Hepatocyte (in vitro differentiated cells): ENCODE measurements at regions not wholly inside any gene's neighbourhood (a gene's known extent, or its start where the extent isn't known, plus 50 kb on each side); places are given as distances from the start of the nearest gene placed in this dataset.
A peak's percentile ranks its signal among the peaks of the same experiment; 100 is the strongest.

Source experiments
- DNase-seq: peaks from one replicate; pipeline ENCODE4 v3.0.0-alpha.2; 2016; ENCODE audit warnings: low spot score
- H2AFZ ChIP-seq: fragments of 200-600 bp; sonication (generic); 2 replicates; pipeline ENCODE4 v1.6.0; 2016; ENCODE audit warnings: antibody characterized with exemption, mild to moderate bottlenecking
- H3K27ac ChIP-seq: fragments of 200-600 bp; sonication (generic); 2 replicates; pipeline ENCODE4 v1.5.1; 2016; ENCODE audit warnings: mild to moderate bottlenecking
- H3K27me3 ChIP-seq: fragments of 200-600 bp; sonication (generic); 2 replicates; pipeline ENCODE4 v1.6.1; 2016
- H3K36me3 ChIP-seq: fragments of 200-600 bp; sonication (generic); replicated peaks from 2 replicates; pipeline ENCODE4 v1.5.1; 2016; ENCODE audit warnings: low read depth; ENCODE audit not compliant: insufficient read depth
- H3K4me1 ChIP-seq: fragments of 200-600 bp; sonication (generic); 2 replicates; pipeline ENCODE4 v1.5.1; 2016; ENCODE audit warnings: mild to moderate bottlenecking, moderate library complexity; ENCODE audit not compliant: insufficient read depth
- H3K4me2 ChIP-seq: fragments of 200-600 bp; sonication (generic); 2 replicates; pipeline ENCODE4 v1.6.0; 2016
- H3K4me3 ChIP-seq: fragments of 200-600 bp; sonication (generic); 2 replicates; pipeline ENCODE4 v1.5.1; 2016; ENCODE audit warnings: mild to moderate bottlenecking
- H3K79me2 ChIP-seq: fragments of 200-600 bp; sonication (generic); 2 replicates; pipeline ENCODE4 v1.6.0; 2017; ENCODE audit warnings: mild to moderate bottlenecking
- H3K9me2 ChIP-seq: fragments of 200-600 bp; sonication (generic); replicated peaks from 2 replicates; pipeline ENCODE4 v1.6.0; 2017; ENCODE audit warnings: mild to moderate bottlenecking; ENCODE audit not compliant: insufficient read depth
- H3K9me3 ChIP-seq: fragments of 200-600 bp; sonication (generic); 2 replicates; pipeline ENCODE4 v1.5.1; 2016; ENCODE audit warnings: low read depth, mild to moderate bottlenecking
- H4K20me1 ChIP-seq: fragments of 200-600 bp; sonication (generic); 2 replicates; pipeline ENCODE4 v1.6.0; 2016; ENCODE audit warnings: mild to moderate bottlenecking; ENCODE audit not compliant: insufficient read depth, poor library complexity, severe bottlenecking
- EZH2 ChIP-seq: fragments of 200-600 bp; sonication (generic); IDR thresholded peaks from 2 replicates; pipeline ENCODE4 v1.6.1; 2016; ENCODE audit warnings: antibody characterized with exemption, mild to moderate bottlenecking, borderline replicate concordance
- EZH2phosphoT487 ChIP-seq: fragments of 200-600 bp; sonication (generic); IDR thresholded peaks from one replicate; pipeline ENCODE4 v1.6.1; 2018; ENCODE audit warnings: antibody characterized with exemption, mild to moderate bottlenecking, low read depth, moderate library complexity; ENCODE audit not compliant: unreplicated experiment, severe bottlenecking
- WGBS: methylation state at CpG from one replicate; pipeline ENCODE4 v1.1.6; 2016; ENCODE audit warnings: low lambda C conversion rate; ENCODE audit errors: missing lambda C conversion rate; 5-methylcytosine and 5-hydroxymethylcytosine counted together
- TF ChIP-seq, protein P1 (sequence below): fragments of 200-600 bp; sonication (generic); IDR thresholded peaks from 2 replicates; pipeline ENCODE4 v1.5.1; 2016; ENCODE audit warnings: antibody characterized with exemption, mild to moderate bottlenecking; ENCODE audit not compliant: poor library complexity

DNA sequence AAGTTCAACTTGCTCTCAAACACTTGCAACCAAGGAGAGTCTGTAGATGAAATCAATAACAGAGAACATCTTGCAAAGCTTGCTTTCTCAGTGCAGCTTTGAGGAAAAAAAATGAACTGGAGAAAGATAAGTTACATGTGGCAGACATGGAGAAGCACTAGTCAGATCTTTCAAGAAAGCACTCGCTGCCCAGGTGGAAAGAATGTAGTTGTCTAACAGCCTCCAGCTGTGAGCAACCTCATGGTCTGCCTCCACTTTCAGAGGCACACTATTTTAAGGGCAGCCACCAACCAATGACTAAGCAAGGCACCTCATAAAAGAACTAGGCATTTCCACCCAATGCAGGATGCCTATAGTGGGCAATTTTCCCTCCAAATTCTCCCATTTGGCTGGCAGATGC is 125.4 kb upstream of the CPNE4 start:
- H3K4me3 ChIP-seq, result no peak overlapping the region
- no peak overlapping the region for H3K27ac ChIP-seq
- H2AFZ ChIP-seq, result no peak overlapping the region
- H3K9me2 ChIP-seq, result no peaks in the 10 kb centered on the region
- H4K20me1 ChIP-seq, result no peaks in the 10 kb centered on the region
- no peak overlapping the region for H3K4me2 ChIP-seq
- no peak for TF ChIP-seq EZH2phosphoT487
- TF ChIP-seq EZH2, result no peak
- TF ChIP-seq, protein P1, sequence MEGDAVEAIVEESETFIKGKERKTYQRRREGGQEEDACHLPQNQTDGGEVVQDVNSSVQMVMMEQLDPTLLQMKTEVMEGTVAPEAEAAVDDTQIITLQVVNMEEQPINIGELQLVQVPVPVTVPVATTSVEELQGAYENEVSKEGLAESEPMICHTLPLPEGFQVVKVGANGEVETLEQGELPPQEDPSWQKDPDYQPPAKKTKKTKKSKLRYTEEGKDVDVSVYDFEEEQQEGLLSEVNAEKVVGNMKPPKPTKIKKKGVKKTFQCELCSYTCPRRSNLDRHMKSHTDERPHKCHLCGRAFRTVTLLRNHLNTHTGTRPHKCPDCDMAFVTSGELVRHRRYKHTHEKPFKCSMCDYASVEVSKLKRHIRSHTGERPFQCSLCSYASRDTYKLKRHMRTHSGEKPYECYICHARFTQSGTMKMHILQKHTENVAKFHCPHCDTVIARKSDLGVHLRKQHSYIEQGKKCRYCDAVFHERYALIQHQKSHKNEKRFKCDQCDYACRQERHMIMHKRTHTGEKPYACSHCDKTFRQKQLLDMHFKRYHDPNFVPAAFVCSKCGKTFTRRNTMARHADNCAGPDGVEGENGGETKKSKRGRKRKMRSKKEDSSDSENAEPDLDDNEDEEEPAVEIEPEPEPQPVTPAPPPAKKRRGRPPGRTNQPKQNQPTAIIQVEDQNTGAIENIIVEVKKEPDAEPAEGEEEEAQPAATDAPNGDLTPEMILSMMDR, result no peak
- no peaks in the 10 kb centered on the region for H3K4me1 ChIP-seq
- no peaks in the 10 kb centered on the region for H3K9me3 ChIP-seq
- no peak for DNase-seq
- no peaks in the 10 kb centered on the region for H3K27me3 ChIP-seq
- no peaks in the 10 kb centered on the region for H3K36me3 ChIP-seq
- WGBS, result 55% methylated on average over 1 of the region's 1 CpG
- H3K79me2 ChIP-seq, result no peaks in the 10 kb centered on the region

DNA sequence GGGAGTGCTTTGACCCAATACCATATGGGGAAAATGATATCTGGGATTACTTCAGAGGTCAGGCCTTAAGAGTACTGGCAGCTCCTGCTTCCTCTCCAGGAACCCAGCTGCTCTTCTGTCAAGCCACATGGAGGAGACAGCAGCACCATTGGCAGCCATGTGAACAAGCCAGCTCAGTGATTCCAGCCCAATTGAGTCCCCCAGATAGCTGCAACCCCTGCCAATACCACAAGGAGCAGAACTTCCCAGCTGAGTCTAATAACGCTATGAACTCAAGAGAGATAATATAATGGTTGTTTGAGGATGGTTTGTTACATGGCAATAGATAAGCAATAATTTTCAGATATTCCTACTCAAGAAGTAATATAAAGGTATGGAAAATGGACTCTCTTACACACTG is 126.8 kb upstream of the CPNE4 start:
- no peak overlapping the region for H3K4me3 ChIP-seq
- no peak overlapping the region for H2AFZ ChIP-seq
- H3K27me3 ChIP-seq, result no peaks in the 10 kb centered on the region
- TF ChIP-seq, protein P1, result no peak
- TF ChIP-seq EZH2phosphoT487 (no peak), EZH2 (no peak)
- no peaks in the 10 kb centered on the region for H3K9me2 ChIP-seq
- DNase-seq, result no peak
- H4K20me1 ChIP-seq, result no peaks in the 10 kb centered on the region
- 73% methylated on average over 1 of the region's 1 CpG for WGBS
- no peak overlapping the region for H3K4me2 ChIP-seq
- no peak overlapping the region for H3K27ac ChIP-seq
- H3K79me2 ChIP-seq, result no peaks in the 10 kb centered on the region
- no peaks in the 10 kb centered on the region for H3K9me3 ChIP-seq
- no peaks in the 10 kb centered on the region for H3K36me3 ChIP-seq
- H3K4me1 ChIP-seq, result no peaks in the 10 kb centered on the region

DNA sequence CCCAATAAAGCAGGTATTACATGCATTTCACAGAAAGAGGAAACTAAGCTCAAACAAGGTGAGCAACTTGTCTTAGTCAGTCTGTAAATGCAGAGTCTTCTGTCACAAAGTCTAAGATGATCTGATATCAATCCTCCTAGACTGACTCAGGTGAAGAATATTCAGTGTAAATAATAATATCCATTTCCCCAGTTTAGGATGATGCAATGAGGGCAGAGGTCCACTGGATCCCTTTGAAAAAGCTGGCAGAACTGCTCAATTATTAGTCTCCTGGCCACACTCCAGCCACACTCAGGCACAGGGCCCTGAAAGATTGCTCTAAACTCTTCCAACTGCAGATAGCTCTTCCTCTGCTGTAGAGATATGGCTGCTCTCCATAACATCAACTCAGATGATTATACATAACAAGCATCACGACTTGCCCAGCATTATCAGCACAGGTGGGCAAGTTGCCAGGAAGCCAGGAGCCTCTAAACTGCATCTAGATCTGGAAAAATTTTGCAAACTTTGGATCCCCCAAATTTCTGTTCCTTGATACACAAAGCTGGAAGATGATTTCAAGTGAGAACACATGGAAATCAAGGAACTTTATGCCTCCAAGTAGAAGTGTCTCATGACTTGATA is 129.8 kb upstream of the CPNE4 start:
- Histone ChIP-seq H3K27ac (no peak overlapping the region), H4K20me1 (no peaks in the 10 kb centered on the region), H3K79me2 (no peaks in the 10 kb centered on the region), H3K4me3 (no peak overlapping the region), H3K9me2 (no peaks in the 10 kb centered on the region), H3K9me3 (no peaks in the 10 kb centered on the region), H3K4me1 (no peaks in the 10 kb centered on the region), H3K27me3 (no peaks in the 10 kb centered on the region), H2AFZ (no peak overlapping the region), H3K4me2 (no peak overlapping the region), H3K36me3 (no peaks in the 10 kb centered on the region)
- peak; percentile 36 for DNase-seq
- TF ChIP-seq, protein P1, result no peak
- TF ChIP-seq EZH2phosphoT487 (no peak), EZH2 (no peak)
- 38% methylated on average over 1 of the region's 1 CpG for WGBS
